Endodermal cell (in vitro differentiated cells): ENCODE measurements at regions not wholly inside any gene's neighbourhood (a gene's known extent, or its start where the extent isn't known, plus 50 kb on each side); places are given as distances from the start of the nearest gene placed in this dataset.
A peak's percentile ranks its signal among the peaks of the same experiment; 100 is the strongest.

ENCODE experiments used
- DNase-seq: peaks from one replicate; pipeline ENCODE4 v3.0.0-alpha.2; 2017
- H3K27ac ChIP-seq: 2 replicates; pipeline ENCODE4 v1.5.1; 2013; ENCODE audit warnings: mild to moderate bottlenecking, low read depth, low read length, moderate library complexity
- H3K27me3 ChIP-seq: 2 replicates; pipeline ENCODE4 v1.6.1; 2013; ENCODE audit warnings: mild to moderate bottlenecking, low read length, moderate library complexity; ENCODE audit not compliant: insufficient read depth, control insufficient read depth, poor library complexity, severe bottlenecking
- H3K36me3 ChIP-seq: 2 replicates; pipeline ENCODE4 v1.7.0; 2013; ENCODE audit warnings: mild to moderate bottlenecking, low read length, moderate library complexity; ENCODE audit not compliant: control insufficient read depth, insufficient read depth
- H3K4me1 ChIP-seq: one replicate; pipeline ENCODE4 v1.7.0; 2013; ENCODE audit warnings: low read length; ENCODE audit not compliant: control insufficient read depth, insufficient read depth
- H3K4me3 ChIP-seq: 2 replicates; pipeline ENCODE4 v1.5.1; 2013; ENCODE audit warnings: mild to moderate bottlenecking, low read length, moderate library complexity
- H3K9ac ChIP-seq: 2 replicates; pipeline ENCODE4 v1.6.1; 2013; ENCODE audit warnings: mild to moderate bottlenecking, low read length, moderate library complexity; ENCODE audit not compliant: poor library complexity, severe bottlenecking; ENCODE audit errors: extremely low read depth
- H3K9me3 ChIP-seq: 2 replicates; pipeline ENCODE4 v1.6.1; 2013; ENCODE audit warnings: mild to moderate bottlenecking, low read length, moderate library complexity; ENCODE audit not compliant: control insufficient read depth
- H3K27ac Mint-ChIP-seq: 2 replicates; pipeline ENCODE4 v1.8.0; 2020; ENCODE audit warnings: mixed read lengths
- H3K27me3 Mint-ChIP-seq: 2 replicates; pipeline ENCODE4 v1.8.0; 2021; ENCODE audit warnings: mild to moderate bottlenecking, mixed read lengths; ENCODE audit not compliant: insufficient read depth
- H3K36me3 Mint-ChIP-seq: 2 replicates; pipeline ENCODE4 v1.8.0; 2020; ENCODE audit warnings: low read depth, mixed read lengths
- H3K4me1 Mint-ChIP-seq: 2 replicates; pipeline ENCODE4 v1.8.0; 2020; ENCODE audit warnings: mixed read lengths
- H3K4me3 Mint-ChIP-seq: 2 replicates; pipeline ENCODE4 v1.8.0; 2020; ENCODE audit warnings: mild to moderate bottlenecking, moderate library complexity, mixed read lengths
- H3K9me3 Mint-ChIP-seq: 2 replicates; pipeline ENCODE4 v1.8.0; 2020; ENCODE audit warnings: mild to moderate bottlenecking, mixed read lengths
- whole genome bisulfite sequencing, 2 experiments: methylation state at CpG; one replicate each; pipeline versions ENCODE4 v1.1.5 to v1.1.7; 2013; ENCODE audit warnings: missing lambda C conversion rate in 2 of 2, mixed read lengths in 1 of 2; ENCODE audit not compliant: insufficient coverage in 1 of 2, insufficient read length in 1 of 2; 5-methylcytosine and 5-hydroxymethylcytosine counted together
- TF ChIP-seq, protein P1 (sequence below): fragments of 200-600 bp; sonication (generic); conservative IDR thresholded peaks from 2 replicates; pipeline ENCODE4 v1.5.0; 2021; ENCODE audit warnings: antibody characterized with exemption, mild to moderate bottlenecking

DNA sequence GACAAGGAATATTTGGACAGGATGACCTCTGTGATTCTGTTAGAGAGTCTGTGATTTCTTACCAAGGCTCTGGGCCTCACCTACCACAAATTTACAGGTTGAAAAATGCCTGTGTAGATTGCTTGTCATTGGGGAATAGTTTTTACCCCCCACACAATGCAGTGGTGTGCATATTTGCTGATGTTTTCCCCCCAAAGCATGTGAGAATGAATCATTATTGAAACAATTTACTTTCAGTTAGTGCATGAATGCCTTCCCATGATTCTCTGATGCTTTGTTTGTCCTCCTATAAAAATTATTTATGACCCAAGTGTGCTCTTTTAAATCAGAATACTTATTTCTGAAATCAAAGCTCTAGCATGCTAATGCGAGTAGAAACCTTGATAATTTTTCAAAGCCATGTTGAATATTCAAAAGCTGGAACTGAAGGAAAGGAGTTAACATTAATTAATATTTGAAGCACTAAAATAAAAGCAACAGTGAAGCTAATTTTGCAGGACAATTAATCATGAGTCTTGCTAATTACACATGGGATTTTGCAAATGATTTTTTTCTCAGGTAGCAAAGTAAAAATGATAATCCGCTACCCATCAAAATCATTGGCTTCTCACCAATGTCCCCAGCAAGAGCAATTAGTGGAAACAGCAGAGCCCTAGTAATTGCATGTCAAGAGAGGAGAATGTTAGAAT, 361.2 kb upstream of the HNRNPA3 start:
- H3K4me3 ChIP-seq: no peak overlapping the region
- Mint-ChIP-seq H3K27me3 (no peaks in the 10 kb centered on the region), H3K27ac (no peak overlapping the region), H3K9me3 (no peaks in the 10 kb centered on the region), H3K36me3 (no peaks in the 10 kb centered on the region), H3K4me3 (no peak overlapping the region), H3K4me1 (no peaks in the 10 kb centered on the region)
- no peak for DNase-seq
- H3K27me3 ChIP-seq: no peaks in the 10 kb centered on the region
- H3K9me3 ChIP-seq: no peaks in the 10 kb centered on the region
- no peaks in the 10 kb centered on the region for H3K36me3 ChIP-seq
- no peaks in the 10 kb centered on the region for H3K4me1 ChIP-seq
- H3K9ac ChIP-seq: no peak overlapping the region
- WGBS, 2 experiments: 81% methylated on average over 2 of the region's 2 CpGs; no CpG with 5 or more reads in 1 of the 2 experiments
- H3K27ac ChIP-seq: no peak overlapping the region
- TF ChIP-seq, protein P1, sequence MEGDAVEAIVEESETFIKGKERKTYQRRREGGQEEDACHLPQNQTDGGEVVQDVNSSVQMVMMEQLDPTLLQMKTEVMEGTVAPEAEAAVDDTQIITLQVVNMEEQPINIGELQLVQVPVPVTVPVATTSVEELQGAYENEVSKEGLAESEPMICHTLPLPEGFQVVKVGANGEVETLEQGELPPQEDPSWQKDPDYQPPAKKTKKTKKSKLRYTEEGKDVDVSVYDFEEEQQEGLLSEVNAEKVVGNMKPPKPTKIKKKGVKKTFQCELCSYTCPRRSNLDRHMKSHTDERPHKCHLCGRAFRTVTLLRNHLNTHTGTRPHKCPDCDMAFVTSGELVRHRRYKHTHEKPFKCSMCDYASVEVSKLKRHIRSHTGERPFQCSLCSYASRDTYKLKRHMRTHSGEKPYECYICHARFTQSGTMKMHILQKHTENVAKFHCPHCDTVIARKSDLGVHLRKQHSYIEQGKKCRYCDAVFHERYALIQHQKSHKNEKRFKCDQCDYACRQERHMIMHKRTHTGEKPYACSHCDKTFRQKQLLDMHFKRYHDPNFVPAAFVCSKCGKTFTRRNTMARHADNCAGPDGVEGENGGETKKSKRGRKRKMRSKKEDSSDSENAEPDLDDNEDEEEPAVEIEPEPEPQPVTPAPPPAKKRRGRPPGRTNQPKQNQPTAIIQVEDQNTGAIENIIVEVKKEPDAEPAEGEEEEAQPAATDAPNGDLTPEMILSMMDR: no peak

DNA sequence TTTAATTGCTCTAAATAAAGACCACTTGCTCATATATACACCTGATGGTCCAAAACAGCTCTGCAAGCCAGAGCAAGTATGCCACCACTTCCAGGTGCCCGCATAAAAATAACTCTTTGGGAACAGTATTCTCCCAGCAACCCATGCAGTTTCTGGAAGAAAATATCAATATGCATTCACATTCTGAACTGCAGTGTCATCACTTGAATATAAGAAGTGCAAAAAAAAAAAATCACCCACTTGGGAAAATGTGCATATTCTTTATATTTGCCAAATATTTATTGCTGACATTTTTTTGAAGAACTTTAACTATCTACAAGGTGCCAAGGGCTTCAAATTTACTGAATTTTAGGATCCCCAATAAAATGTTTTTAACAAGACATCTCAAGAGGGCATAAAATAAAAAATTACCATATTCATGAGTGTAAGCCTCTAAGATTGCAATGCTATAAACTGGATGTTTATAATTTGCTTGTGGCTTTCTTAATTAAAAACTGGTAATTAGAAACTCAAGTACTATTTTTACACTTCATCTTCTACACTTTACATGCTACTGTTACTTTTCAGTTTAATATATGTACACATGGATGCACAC, 360.6 kb upstream of the HNRNPA3 start:
- H3K9ac ChIP-seq: no peak overlapping the region
- WGBS, 2 experiments: 100% methylated on average over 1 of the region's 1 CpG; no CpG with 5 or more reads in 1 of the 2 experiments
- no peak overlapping the region for H3K4me3 ChIP-seq
- no peak overlapping the region for H3K27ac Mint-ChIP-seq
- H3K27ac ChIP-seq: no peak overlapping the region
- no peak for DNase-seq
- H3K9me3 Mint-ChIP-seq: no peaks in the 10 kb centered on the region
- no peaks in the 10 kb centered on the region for H3K4me1 Mint-ChIP-seq
- no peaks in the 10 kb centered on the region for H3K36me3 Mint-ChIP-seq
- H3K36me3 ChIP-seq: no peaks in the 10 kb centered on the region
- H3K27me3 Mint-ChIP-seq: no peaks in the 10 kb centered on the region
- TF ChIP-seq, protein P1: no peak
- H3K27me3 ChIP-seq: no peaks in the 10 kb centered on the region
- H3K4me3 Mint-ChIP-seq: no peak overlapping the region
- H3K9me3 ChIP-seq: no peaks in the 10 kb centered on the region
- H3K4me1 ChIP-seq: no peaks in the 10 kb centered on the region

DNA sequence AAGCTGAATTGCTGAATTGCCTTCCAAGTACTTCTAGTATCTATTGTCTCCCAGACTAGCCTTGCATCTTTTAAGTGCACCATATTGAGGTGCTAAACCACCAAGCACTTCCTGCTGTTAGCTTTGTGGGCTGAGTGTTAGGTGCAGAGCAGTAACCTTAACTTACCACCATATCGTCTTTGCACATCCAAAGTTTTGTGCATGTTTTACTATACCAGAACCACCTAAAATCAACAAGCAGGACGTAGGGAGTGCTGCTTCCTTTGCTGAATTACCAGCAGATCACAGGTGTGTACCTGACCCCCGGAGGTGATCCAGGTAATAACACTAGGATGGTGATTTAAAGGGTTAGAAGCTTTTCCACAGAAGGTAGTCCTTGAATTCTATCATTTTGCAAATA, 359.9 kb upstream of the HNRNPA3 start:
- Mint-ChIP-seq H3K9me3 (no peaks in the 10 kb centered on the region), H3K4me1 (no peaks in the 10 kb centered on the region), H3K4me3 (no peak overlapping the region), H3K27ac (no peak overlapping the region), H3K27me3 (no peaks in the 10 kb centered on the region), H3K36me3 (no peaks in the 10 kb centered on the region)
- TF ChIP-seq, protein P1: peak; percentile 68
- Histone ChIP-seq H3K27me3 (no peaks in the 10 kb centered on the region), H3K9me3 (no peaks in the 10 kb centered on the region), H3K4me3 (no peak overlapping the region), H3K4me1 (no peaks in the 10 kb centered on the region), H3K27ac (no peak overlapping the region), H3K9ac (no peak overlapping the region), H3K36me3 (no peaks in the 10 kb centered on the region)
- WGBS, 2 experiments: 48 to 83% methylated on average over 1 to 3 of the region's 3 CpGs
- peak; percentile 70 for DNase-seq
